Gastroesophageal sphincter (tissue), 4 donors: ENCODE measurements at regions not wholly inside any gene's neighbourhood (a gene's known extent, or its start where the extent isn't known, plus 50 kb on each side); places are given as distances from the start of the nearest gene placed in this dataset.

Source experiments
- ATAC-seq: fragments of 150-250 bp; one replicate; pipeline ENCODE4 v1.9.1; 2016; ENCODE audit warnings: mild to moderate bottlenecking, moderate library complexity
- H3K27ac ChIP-seq, 4 donors: fragments of 200-600 bp; sonication (generic) in 3 of 4; 1 replicate in 3 of 4; 2 replicates in 1 of 4; pipeline ENCODE4 v1.5.1; 2016 to 2019
- H3K27me3 ChIP-seq: fragments of 200-600 bp; sonication (generic); one replicate; pipeline ENCODE4 v1.5.1; 2019
- H3K36me3 ChIP-seq, 2 donors: fragments of 200-600 bp; sonication (generic); one replicate each; pipeline ENCODE4 v1.5.1; 2019; ENCODE audit warnings: control low read depth in 1 of 2
- H3K4me1 ChIP-seq, 3 donors: fragments of 200-600 bp; sonication (generic); 1 replicate in 2 of 3; 2 replicates in 1 of 3; pipeline ENCODE4 v1.5.1; 2016 to 2019; ENCODE audit warnings: control low read depth in 2 of 3
- H3K4me3 ChIP-seq, 2 donors: fragments of 200-600 bp; sonication (generic); one replicate each; pipeline ENCODE4 v1.5.1; 2019; ENCODE audit warnings: mild to moderate bottlenecking in 1 of 2, moderate library complexity in 1 of 2
- H3K9me3 ChIP-seq, 3 donors: fragments of 200-600 bp; sonication (generic); one replicate each; pipeline ENCODE4 v1.5.1; 2017 to 2019; ENCODE audit warnings: control low read depth in 2 of 3
- EP300 ChIP-seq: sonication (generic); formaldehyde crosslinking; IDR thresholded peaks from one replicate; pipeline ENCODE4 v1.6.1; 2017; ENCODE audit warnings: antibody characterized with exemption, mild to moderate bottlenecking
- POLR2A ChIP-seq, 2 donors: fragments of 450-650 bp; IDR thresholded peaks; one replicate each; pipeline ENCODE4 v1.6.1; 2017; ENCODE audit warnings: antibody characterized with exemption in 2 of 2, mild to moderate bottlenecking in 2 of 2, moderate library complexity in 1 of 2
- POLR2AphosphoS5 ChIP-seq: sonication (generic); formaldehyde crosslinking; IDR thresholded peaks from one replicate; pipeline ENCODE4 v1.6.1; 2017; ENCODE audit warnings: antibody characterized with exemption
- WGBS, 2 donors: methylation state at CpG; one replicate each; pipeline ENCODE4 v1.1.5; 2018; ENCODE audit warnings: low coverage in 1 of 2; 5-methylcytosine and 5-hydroxymethylcytosine counted together
- TF ChIP-seq, protein P1 (sequence below), 4 experiments: fragments of 200-600 bp in 2 of 4; fragments of 450-650 bp in 2 of 4; sonication (generic) in 1 of 4; IDR thresholded peaks; one replicate each; pipeline ENCODE4 v1.5.1; 2017 to 2019; ENCODE audit warnings: antibody characterized with exemption in 4 of 4, mild to moderate bottlenecking in 2 of 4, moderate library complexity in 2 of 4

GRCh38 chr16:63553980-63554379 is 1517.7 kb upstream of the CDH8 start:
- Histone ChIP-seq H3K36me3 (no peaks in the 10 kb centered on the region), H3K27ac (no peak overlapping the region), H3K4me3 (no peak overlapping the region), H3K9me3 (no peaks in the 10 kb centered on the region), H3K4me1 (no peaks in the 10 kb centered on the region), H3K27me3 (no peaks in the 10 kb centered on the region)
- 82 to 84% methylated on average over 1 of the region's 1 CpG for WGBS, 2 donors
- no peak for ATAC-seq
- TF ChIP-seq POLR2A (IDR thresholded peaks at IDR 0.05) = no peak
- no peak for TF ChIP-seq EP300
- no peak for TF ChIP-seq POLR2AphosphoS5
- TF ChIP-seq, protein P1, sequence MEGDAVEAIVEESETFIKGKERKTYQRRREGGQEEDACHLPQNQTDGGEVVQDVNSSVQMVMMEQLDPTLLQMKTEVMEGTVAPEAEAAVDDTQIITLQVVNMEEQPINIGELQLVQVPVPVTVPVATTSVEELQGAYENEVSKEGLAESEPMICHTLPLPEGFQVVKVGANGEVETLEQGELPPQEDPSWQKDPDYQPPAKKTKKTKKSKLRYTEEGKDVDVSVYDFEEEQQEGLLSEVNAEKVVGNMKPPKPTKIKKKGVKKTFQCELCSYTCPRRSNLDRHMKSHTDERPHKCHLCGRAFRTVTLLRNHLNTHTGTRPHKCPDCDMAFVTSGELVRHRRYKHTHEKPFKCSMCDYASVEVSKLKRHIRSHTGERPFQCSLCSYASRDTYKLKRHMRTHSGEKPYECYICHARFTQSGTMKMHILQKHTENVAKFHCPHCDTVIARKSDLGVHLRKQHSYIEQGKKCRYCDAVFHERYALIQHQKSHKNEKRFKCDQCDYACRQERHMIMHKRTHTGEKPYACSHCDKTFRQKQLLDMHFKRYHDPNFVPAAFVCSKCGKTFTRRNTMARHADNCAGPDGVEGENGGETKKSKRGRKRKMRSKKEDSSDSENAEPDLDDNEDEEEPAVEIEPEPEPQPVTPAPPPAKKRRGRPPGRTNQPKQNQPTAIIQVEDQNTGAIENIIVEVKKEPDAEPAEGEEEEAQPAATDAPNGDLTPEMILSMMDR (IDR thresholded peaks at IDR 0.05) = no peak

- Histone ChIP-seq H3K4me1 (no peaks in the 10 kb centered on the region), H3K4me3 (no peak overlapping the region), H3K36me3 (no peaks in the 10 kb centered on the region), H3K27me3 (no peaks in the 10 kb centered on the region), H3K9me3 (no peaks in the 10 kb centered on the region), H3K27ac (no peak overlapping the region)
- TF ChIP-seq POLR2AphosphoS5 (no peak), EP300 (no peak), POLR2A (IDR thresholded peaks at IDR 0.05) (no peak)
- TF ChIP-seq, protein P1 (IDR thresholded peaks at IDR 0.05) = no peak
- WGBS, 2 donors = 50 to 79% methylated on average over 1 to 2 of the region's 2 CpGs
- ATAC-seq = no peak
Observed at GRCh38 chr16:63539276-63539675, 1503.0 kb upstream of the CDH8 start.

GRCh38 chr16:63530974-63531373 is 1494.7 kb upstream of the CDH8 start:
- Histone ChIP-seq H3K9me3 (no peaks in the 10 kb centered on the region), H3K36me3 (no peaks in the 10 kb centered on the region), H3K4me3 (no peak overlapping the region), H3K4me1 (no peaks in the 10 kb centered on the region), H3K27me3 (no peaks in the 10 kb centered on the region), H3K27ac (no peak overlapping the region)
- no peak for ATAC-seq
- TF ChIP-seq POLR2A (IDR thresholded peaks at IDR 0.05) = no peak
- TF ChIP-seq EP300 = no peak
- TF ChIP-seq POLR2AphosphoS5 = no peak
- TF ChIP-seq, protein P1 (IDR thresholded peaks at IDR 0.05) = no peak
- 64 to 94% methylated on average over 4 of the region's 4 CpGs for WGBS, 2 donors

- H3K4me3 ChIP-seq = no peak overlapping the region
- no peaks in the 10 kb centered on the region for H3K4me1 ChIP-seq
- WGBS, 2 donors = 52 to 68% methylated on average over 2 of the region's 2 CpGs
- no peaks in the 10 kb centered on the region for H3K9me3 ChIP-seq
- no peaks in the 10 kb centered on the region for H3K27me3 ChIP-seq
- H3K27ac ChIP-seq = no peak overlapping the region
- no peak for ATAC-seq
- no peak for TF ChIP-seq EP300
- TF ChIP-seq POLR2A (IDR thresholded peaks at IDR 0.05) = no peak
- TF ChIP-seq, protein P1 (IDR thresholded peaks at IDR 0.05) = no peak
- no peak for TF ChIP-seq POLR2AphosphoS5
- no peaks in the 10 kb centered on the region for H3K36me3 ChIP-seq
Observed at GRCh38 chr16:63530208-63530607, 1494.0 kb upstream of the CDH8 start.

- H3K4me3 ChIP-seq = no peak overlapping the region
Observed at GRCh38 chr16:63527404-63527803, 1491.2 kb upstream of the CDH8 start.

More at GRCh38 chr16:63527404-63527803, 1491.2 kb upstream of the CDH8 start:
- H3K27ac ChIP-seq = no peak overlapping the region
- H3K9me3 ChIP-seq = no peaks in the 10 kb centered on the region
- no peaks in the 10 kb centered on the region for H3K27me3 ChIP-seq
- H3K36me3 ChIP-seq = no peaks in the 10 kb centered on the region
- TF ChIP-seq, protein P1 (IDR thresholded peaks at IDR 0.05) = no peak
- TF ChIP-seq POLR2AphosphoS5 (no peak), POLR2A (IDR thresholded peaks at IDR 0.05) (no peak), EP300 (no peak)
- WGBS, 2 donors = 72 to 84% methylated on average over 3 of the region's 3 CpGs
- H3K4me1 ChIP-seq = no peaks in the 10 kb centered on the region
- no peak for ATAC-seq
